Left colon (tissue), 2 donors: ENCODE measurements at regions not wholly inside any gene's neighbourhood (a gene's known extent, or its start where the extent isn't known, plus 50 kb on each side); places are given as distances from the start of the nearest gene placed in this dataset.

Experiments
- ATAC-seq: fragments of 200-7000 bp; cut with Tn5 transposase; one replicate; pipeline ENCODE4 v1.9.1; 2020; ENCODE audit warnings: mild to moderate bottlenecking, moderate library complexity
- DNase-seq, 2 donors: peaks; one replicate each; pipeline ENCODE4 v3.0.0-alpha.2; 2020
- intact Hi-C, 2 donors: fragments of 100-400 bp; cut with DNase I in 1 of 2; cut with micrococcal nuclease in 1 of 2; formaldehyde crosslinking; loops; one replicate each; pipeline versions ENCODE4 v1.11.2 to v1.14.0; 2022; cut with DNase I, micrococcal nuclease
- donor health status: DM: no; HTN: no; CAD: no.
- donor health status: DM: yes; HTN: yes; CAD: no.

- DNase-seq, result no peak
- intact Hi-C loops, result no loop called here
- no peak for ATAC-seq
Measured at GRCh38 chr13:29713839-29714238, 118.4 kb upstream of the SLC7A1 start.

GRCh38 chr13:29711776-29712175, 116.3 kb upstream of the SLC7A1 start:
- intact Hi-C loops, result no loop called here

GRCh38 chr13:29710511-29710910, 115.0 kb upstream of the SLC7A1 start:
- no peak for DNase-seq
- intact Hi-C loops, result no loop called here

More at GRCh38 chr13:29711776-29712175, 116.3 kb upstream of the SLC7A1 start:
- DNase-seq (no peak), ATAC-seq (no peak)

GRCh38 chr13:29709407-29710069, 114.0 kb upstream of the SLC7A1 start:
- intact Hi-C loops, result loop anchor here in 1 of 2 donors (10.0 kb wide), 1 partner anchor 205 kb away; no protein-coding TSS in a partner anchor
- ATAC-seq (no peak), DNase-seq (no peak)

More at GRCh38 chr13:29710511-29710910, 115.0 kb upstream of the SLC7A1 start:
- no peak for ATAC-seq

GRCh38 chr13:29707876-29708543, 112.5 kb upstream of the SLC7A1 start:
- intact Hi-C loops, result loop anchor here in 1 of 2 donors (10.0 kb wide), 1 partner anchor 203 kb away; no protein-coding TSS in a partner anchor
- peak; percentile 91 for ATAC-seq
- peak; percentile 30 to 36 for DNase-seq

- ATAC-seq (no peak), DNase-seq (no peak)
- intact Hi-C loops, result loop anchor here in 1 of 2 donors (10.0 kb wide), 1 partner anchor 202 kb away; no protein-coding TSS in a partner anchor
Measured at GRCh38 chr13:29706923-29707322, 111.4 kb upstream of the SLC7A1 start.

- ATAC-seq (no peak), DNase-seq (no peak)
- intact Hi-C loops, result loop anchor here in 1 of 2 donors (10.0 kb wide), 1 partner anchor 200 kb away; no protein-coding TSS in a partner anchor
Measured at GRCh38 chr13:29704648-29705047, 109.2 kb upstream of the SLC7A1 start.

- intact Hi-C loops, result loop anchor here in 1 of 2 donors (10.0 kb wide), 1 partner anchor 199 kb away; no protein-coding TSS in a partner anchor
- DNase-seq, result no peak
- ATAC-seq, result no peak
Measured at GRCh38 chr13:29703421-29703820, 107.9 kb upstream of the SLC7A1 start.

GRCh38 chr13:29702912-29703351, 107.4 kb upstream of the SLC7A1 start:
- DNase-seq, result no peak
- no peak for ATAC-seq
- intact Hi-C loops, result loop anchor here in 1 of 2 donors (10.0 kb wide), 1 partner anchor 198 kb away; no protein-coding TSS in a partner anchor

- DNase-seq, result no peak
- intact Hi-C loops, result no loop called here
- ATAC-seq, result no peak
Measured at GRCh38 chr13:29698106-29698505, 102.6 kb upstream of the SLC7A1 start.

- intact Hi-C loops, result no loop called here
- ATAC-seq, result no peak
- no peak for DNase-seq
Measured at GRCh38 chr13:29696606-29697005, 101.1 kb upstream of the SLC7A1 start.

GRCh38 chr13:29693275-29693945, 97.9 kb upstream of the SLC7A1 start:
- peak; percentile 93 for ATAC-seq
- intact Hi-C loops, result no loop called here
- peak in 1 of 2 donors; percentile 62 for DNase-seq

- ATAC-seq, result no peak
- intact Hi-C loops, result no loop called here
- DNase-seq, result no peak
Measured at GRCh38 chr13:29689548-29689947, 94.1 kb upstream of the SLC7A1 start.

- DNase-seq (no peak), ATAC-seq (no peak)
- intact Hi-C loops, result no loop called here
Measured at GRCh38 chr13:29688193-29688592, 92.7 kb upstream of the SLC7A1 start.

- no peak for ATAC-seq
- intact Hi-C loops, result no loop called here
- DNase-seq, result no peak
Measured at GRCh38 chr13:29684441-29684840, 89.0 kb upstream of the SLC7A1 start.

GRCh38 chr13:29683041-29683440, 87.6 kb upstream of the SLC7A1 start:
- no peak for ATAC-seq
- DNase-seq, result no peak
- intact Hi-C loops, result no loop called here

- intact Hi-C loops, result no loop called here
- ATAC-seq (no peak), DNase-seq (no peak)
Measured at GRCh38 chr13:29681864-29682263, 86.4 kb upstream of the SLC7A1 start.

- intact Hi-C loops, result no loop called here
Measured at GRCh38 chr13:29679396-29680053, 84.0 kb upstream of the SLC7A1 start.

GRCh38 chr13:29677627-29678026, 82.1 kb upstream of the SLC7A1 start:
- DNase-seq (no peak), ATAC-seq (no peak)
- intact Hi-C loops, result no loop called here

More at GRCh38 chr13:29679396-29680053, 84.0 kb upstream of the SLC7A1 start:
- peak; percentile 60 for ATAC-seq
- peak in 1 of 2 donors; percentile 29 for DNase-seq
